GM12873 (cell line): ENCODE measurements at regions not wholly inside any gene's neighbourhood (a gene's known extent, or its start where the extent isn't known, plus 50 kb on each side); places are given as distances from the start of the nearest gene placed in this dataset.

Experiments used
- CTCF ChIP-seq: IDR thresholded peaks from 2 replicates; pipeline ENCODE4 v1.5.1; 2012; ENCODE audit warnings: low read depth, mild to moderate bottlenecking, moderate library complexity, low read length, control low read depth; ENCODE audit not compliant: insufficient read depth; ENCODE audit errors: missing control alignments

GRCh38 chr10:85098835-85099521, 770.6 kb downstream of the CCSER2 start:
- no peak for TF ChIP-seq CTCF

- TF ChIP-seq CTCF = no peak
These were observed 772.1 kb downstream of the CCSER2 start for GRCh38 chr10:85100495-85100894.

- peak; percentile 17 for TF ChIP-seq CTCF
These were observed 777.3 kb downstream of the CCSER2 start for GRCh38 chr10:85105614-85106255.

GRCh38 chr10:85111271-85111670, 782.9 kb downstream of the CCSER2 start:
- TF ChIP-seq CTCF = no peak

- TF ChIP-seq CTCF = no peak
These were observed 796.2 kb downstream of the CCSER2 start for GRCh38 chr10:85124603-85125051.

- TF ChIP-seq CTCF = no peak
These were observed 808.9 kb downstream of the CCSER2 start for GRCh38 chr10:85137253-85137652.

GRCh38 chr10:85138046-85138445, 809.7 kb downstream of the CCSER2 start:
- TF ChIP-seq CTCF = no peak
